ENCODE measurements at regions not wholly inside any gene's neighbourhood (a gene's known extent, or its start where the extent isn't known, plus 50 kb on each side); places are given as distances from the start of the nearest gene placed in this dataset.

GRCh38 chr16:86713021-86713631 is 134.8 kb downstream of the FOXL1 start:
- no CpG with 5 or more reads among the region's 25 CpGs for WGBS (ENCODE audit: insufficient coverage, insufficient read length)
- H3K36me3 ChIP-seq (ENCODE audit: control insufficient read depth, insufficient read depth, low read length): no peaks in the 10 kb centered on the region
- H3K27ac ChIP-seq (ENCODE audit: low read length): no peak overlapping the region
- H3K9me3 ChIP-seq (ENCODE audit: control insufficient read depth, insufficient read depth, low read length): no peaks in the 10 kb centered on the region
- no peaks in the 10 kb centered on the region for H3K4me1 ChIP-seq (ENCODE audit: control insufficient read depth, insufficient read depth, low read length)
- no peak overlapping the region for H3K4me3 ChIP-seq (ENCODE audit: low read length)
- H3K27me3 ChIP-seq (ENCODE audit: control insufficient read depth, insufficient read depth, low read length): no peaks in the 10 kb centered on the region
- DNase-seq (ENCODE audit: low read depth, low spot score): no peak

GRCh38 chr16:86714166-86714565 is 135.8 kb downstream of the FOXL1 start:
- DNase-seq (ENCODE audit: low read depth, low spot score): no peak
- no peaks in the 10 kb centered on the region for H3K4me1 ChIP-seq (ENCODE audit: control insufficient read depth, insufficient read depth, low read length)
- H3K36me3 ChIP-seq (ENCODE audit: control insufficient read depth, insufficient read depth, low read length): no peaks in the 10 kb centered on the region
- no peak overlapping the region for H3K27ac ChIP-seq (ENCODE audit: low read length)
- no peaks in the 10 kb centered on the region for H3K27me3 ChIP-seq (ENCODE audit: control insufficient read depth, insufficient read depth, low read length)
- no peak overlapping the region for H3K4me3 ChIP-seq (ENCODE audit: low read length)
- no peaks in the 10 kb centered on the region for H3K9me3 ChIP-seq (ENCODE audit: control insufficient read depth, insufficient read depth, low read length)
- no CpG with 5 or more reads among the region's 4 CpGs for WGBS (ENCODE audit: insufficient coverage, insufficient read length)

- Histone ChIP-seq H3K9me3 (ENCODE audit: control insufficient read depth, insufficient read depth, low read length) (no peaks in the 10 kb centered on the region), H3K4me1 (ENCODE audit: control insufficient read depth, insufficient read depth, low read length) (no peaks in the 10 kb centered on the region), H3K4me3 (ENCODE audit: low read length) (no peak overlapping the region), H3K36me3 (ENCODE audit: control insufficient read depth, insufficient read depth, low read length) (no peaks in the 10 kb centered on the region), H3K27me3 (ENCODE audit: control insufficient read depth, insufficient read depth, low read length) (no peaks in the 10 kb centered on the region), H3K27ac (ENCODE audit: low read length) (no peak overlapping the region)
- DNase-seq (ENCODE audit: low read depth, low spot score): no peak
- WGBS (ENCODE audit: insufficient coverage, insufficient read length): no CpG with 5 or more reads among the region's 9 CpGs
Observed at GRCh38 chr16:86716649-86717048, 138.3 kb downstream of the FOXL1 start.

GRCh38 chr16:86718118-86718517 is 139.8 kb downstream of the FOXL1 start:
- H3K4me3 ChIP-seq (ENCODE audit: low read length): no peak overlapping the region
- no peak for DNase-seq (ENCODE audit: low read depth, low spot score)
- WGBS (ENCODE audit: insufficient coverage, insufficient read length): no CpG with 5 or more reads among the region's 9 CpGs

GRCh38 chr16:86722970-86723369 is 144.6 kb downstream of the FOXL1 start:
- no peak for DNase-seq (ENCODE audit: low read depth, low spot score)
- no peaks in the 10 kb centered on the region for H3K9me3 ChIP-seq (ENCODE audit: control insufficient read depth, insufficient read depth, low read length)
- no CpG with 5 or more reads among the region's 5 CpGs for WGBS (ENCODE audit: insufficient coverage, insufficient read length)
- no peaks in the 10 kb centered on the region for H3K27me3 ChIP-seq (ENCODE audit: control insufficient read depth, insufficient read depth, low read length)
- H3K4me3 ChIP-seq (ENCODE audit: low read length): no peak overlapping the region
- no peak overlapping the region for H3K27ac ChIP-seq (ENCODE audit: low read length)
- H3K4me1 ChIP-seq (ENCODE audit: control insufficient read depth, insufficient read depth, low read length): no peaks in the 10 kb centered on the region
- no peaks in the 10 kb centered on the region for H3K36me3 ChIP-seq (ENCODE audit: control insufficient read depth, insufficient read depth, low read length)

More at GRCh38 chr16:86718118-86718517, 139.8 kb downstream of the FOXL1 start:
- H3K27me3 ChIP-seq (ENCODE audit: control insufficient read depth, insufficient read depth, low read length): no peaks in the 10 kb centered on the region
- H3K36me3 ChIP-seq (ENCODE audit: control insufficient read depth, insufficient read depth, low read length): no peaks in the 10 kb centered on the region
- no peak overlapping the region for H3K27ac ChIP-seq (ENCODE audit: low read length)
- no peaks in the 10 kb centered on the region for H3K4me1 ChIP-seq (ENCODE audit: control insufficient read depth, insufficient read depth, low read length)
- H3K9me3 ChIP-seq (ENCODE audit: control insufficient read depth, insufficient read depth, low read length): no peaks in the 10 kb centered on the region

GRCh38 chr16:86723689-86724088 is 145.3 kb downstream of the FOXL1 start:
- Histone ChIP-seq H3K27me3 (ENCODE audit: control insufficient read depth, insufficient read depth, low read length) (no peaks in the 10 kb centered on the region), H3K4me3 (ENCODE audit: low read length) (no peak overlapping the region)

GRCh38 chr16:86725401-86725800 is 147.1 kb downstream of the FOXL1 start:
- Histone ChIP-seq H3K9me3 (ENCODE audit: control insufficient read depth, insufficient read depth, low read length) (no peaks in the 10 kb centered on the region), H3K4me3 (ENCODE audit: low read length) (no peak overlapping the region), H3K27me3 (ENCODE audit: control insufficient read depth, insufficient read depth, low read length) (no peaks in the 10 kb centered on the region), H3K36me3 (ENCODE audit: control insufficient read depth, insufficient read depth, low read length) (no peaks in the 10 kb centered on the region), H3K4me1 (ENCODE audit: control insufficient read depth, insufficient read depth, low read length) (no peaks in the 10 kb centered on the region), H3K27ac (ENCODE audit: low read length) (no peak overlapping the region)
- WGBS (ENCODE audit: insufficient coverage, insufficient read length): no CpG with 5 or more reads among the region's 10 CpGs
- no peak for DNase-seq (ENCODE audit: low read depth, low spot score)

More at GRCh38 chr16:86723689-86724088, 145.3 kb downstream of the FOXL1 start:
- no peaks in the 10 kb centered on the region for H3K9me3 ChIP-seq (ENCODE audit: control insufficient read depth, insufficient read depth, low read length)
- no peaks in the 10 kb centered on the region for H3K4me1 ChIP-seq (ENCODE audit: control insufficient read depth, insufficient read depth, low read length)
- no CpG with 5 or more reads among the region's 10 CpGs for WGBS (ENCODE audit: insufficient coverage, insufficient read length)
- no peak overlapping the region for H3K27ac ChIP-seq (ENCODE audit: low read length)
- no peak for DNase-seq (ENCODE audit: low read depth, low spot score)
- no peaks in the 10 kb centered on the region for H3K36me3 ChIP-seq (ENCODE audit: control insufficient read depth, insufficient read depth, low read length)

GRCh38 chr16:86726340-86726739 is 148.0 kb downstream of the FOXL1 start:
- Histone ChIP-seq H3K4me3 (ENCODE audit: low read length) (no peak overlapping the region), H3K4me1 (ENCODE audit: control insufficient read depth, insufficient read depth, low read length) (no peaks in the 10 kb centered on the region), H3K9me3 (ENCODE audit: control insufficient read depth, insufficient read depth, low read length) (no peaks in the 10 kb centered on the region), H3K27ac (ENCODE audit: low read length) (no peak overlapping the region), H3K27me3 (ENCODE audit: control insufficient read depth, insufficient read depth, low read length) (no peaks in the 10 kb centered on the region), H3K36me3 (ENCODE audit: control insufficient read depth, insufficient read depth, low read length) (no peaks in the 10 kb centered on the region)
- WGBS (ENCODE audit: insufficient coverage, insufficient read length): no CpG with 5 or more reads among the region's 5 CpGs
- no peak for DNase-seq (ENCODE audit: low read depth, low spot score)

- Histone ChIP-seq H3K27ac (ENCODE audit: low read length) (no peak overlapping the region), H3K4me3 (ENCODE audit: low read length) (no peak overlapping the region), H3K27me3 (ENCODE audit: control insufficient read depth, insufficient read depth, low read length) (no peaks in the 10 kb centered on the region), H3K36me3 (ENCODE audit: control insufficient read depth, insufficient read depth, low read length) (no peaks in the 10 kb centered on the region), H3K4me1 (ENCODE audit: control insufficient read depth, insufficient read depth, low read length) (no peaks in the 10 kb centered on the region), H3K9me3 (ENCODE audit: control insufficient read depth, insufficient read depth, low read length) (no peaks in the 10 kb centered on the region)
- no CpG with 5 or more reads among the region's 7 CpGs for WGBS (ENCODE audit: insufficient coverage, insufficient read length)
- no peak for DNase-seq (ENCODE audit: low read depth, low spot score)
Observed at GRCh38 chr16:86727131-86727530, 148.8 kb downstream of the FOXL1 start.

GRCh38 chr16:86727632-86728031 is 149.3 kb downstream of the FOXL1 start:
- no CpG with 5 or more reads among the region's 4 CpGs for WGBS (ENCODE audit: insufficient coverage, insufficient read length)
- no peaks in the 10 kb centered on the region for H3K27me3 ChIP-seq (ENCODE audit: control insufficient read depth, insufficient read depth, low read length)

GRCh38 chr16:86729686-86730085 is 151.3 kb downstream of the FOXL1 start:
- H3K27me3 ChIP-seq (ENCODE audit: control insufficient read depth, insufficient read depth, low read length): no peaks in the 10 kb centered on the region
- DNase-seq (ENCODE audit: low read depth, low spot score): no peak
- no CpG with 5 or more reads among the region's 8 CpGs for WGBS (ENCODE audit: insufficient coverage, insufficient read length)

More at GRCh38 chr16:86727632-86728031, 149.3 kb downstream of the FOXL1 start:
- Histone ChIP-seq H3K9me3 (ENCODE audit: control insufficient read depth, insufficient read depth, low read length) (no peaks in the 10 kb centered on the region), H3K4me1 (ENCODE audit: control insufficient read depth, insufficient read depth, low read length) (no peaks in the 10 kb centered on the region), H3K27ac (ENCODE audit: low read length) (no peak overlapping the region), H3K4me3 (ENCODE audit: low read length) (no peak overlapping the region), H3K36me3 (ENCODE audit: control insufficient read depth, insufficient read depth, low read length) (no peaks in the 10 kb centered on the region)
- no peak for DNase-seq (ENCODE audit: low read depth, low spot score)

More at GRCh38 chr16:86729686-86730085, 151.3 kb downstream of the FOXL1 start:
- Histone ChIP-seq H3K4me3 (ENCODE audit: low read length) (no peak overlapping the region), H3K27ac (ENCODE audit: low read length) (no peak overlapping the region), H3K36me3 (ENCODE audit: control insufficient read depth, insufficient read depth, low read length) (no peaks in the 10 kb centered on the region), H3K4me1 (ENCODE audit: control insufficient read depth, insufficient read depth, low read length) (peaks cover 3% of the 10 kb centered on the region; the same call in 1 of the 2 replicates), H3K9me3 (ENCODE audit: control insufficient read depth, insufficient read depth, low read length) (no peaks in the 10 kb centered on the region)

Measured in iPS DF 6.9 (cell line).